HL-60 (cell line): ENCODE measurements at regions not wholly inside any gene's neighbourhood (a gene's known extent, or its start where the extent isn't known, plus 50 kb on each side); places are given as distances from the start of the nearest gene placed in this dataset.

ENCODE experiments used
- DNase-seq, 2 experiments: peaks; one replicate each; pipeline ENCODE4 v3.0.0-alpha.2; 2010 to 2020; ENCODE audit warnings: low read depth in 1 of 2, low spot score in 1 of 2
- H3K27ac ChIP-seq: fragments of 250-450 bp; sonication (Bioruptor Pico); replicated peaks from 2 replicates; pipeline ENCODE4 v1.5.1; 2020; ENCODE audit warnings: mild to moderate bottlenecking, moderate library complexity
- H3K27me3 ChIP-seq: fragments of 250-450 bp; sonication (Bioruptor Pico); 2 replicates; pipeline ENCODE4 v1.5.1; 2021; ENCODE audit warnings: mild to moderate bottlenecking, moderate library complexity; ENCODE audit not compliant: insufficient read depth, poor library complexity, severe bottlenecking
- H3K4me3 ChIP-seq: replicated peaks from 2 replicates; pipeline ENCODE4 v1.5.1; 2011; ENCODE audit warnings: mild to moderate bottlenecking, control low read depth, low read length; ENCODE audit not compliant: insufficient read depth
- CTCF ChIP-seq: IDR thresholded peaks from one replicate; pipeline ENCODE4 v1.5.1; 2011; ENCODE audit warnings: low read length, control low read depth, inconsistent platforms; ENCODE audit not compliant: insufficient read depth
- GABPA ChIP-seq: IDR thresholded peaks from 2 replicates; pipeline ENCODE4 v1.6.1; 2012; ENCODE audit warnings: low read depth
- POLR2AphosphoS5 ChIP-seq: IDR thresholded peaks from 2 replicates; pipeline ENCODE4 v1.6.1; 2012; ENCODE audit warnings: low read depth
- SPI1 ChIP-seq: IDR thresholded peaks from 2 replicates; pipeline ENCODE4 v1.6.1; 2012; ENCODE audit warnings: low read depth, mild to moderate bottlenecking, borderline replicate concordance
- TF ChIP-seq, protein P1 (sequence below): IDR thresholded peaks from 2 replicates; pipeline ENCODE4 v1.6.1; 2012; ENCODE audit warnings: low read depth; ENCODE audit not compliant: insufficient replicate concordance

GRCh38 chr17:74113952-74114351 is 89.5 kb upstream of the RPL38 start:
- TF ChIP-seq POLR2AphosphoS5 (no peak), GABPA (no peak), SPI1 (no peak), CTCF (no peak)
- TF ChIP-seq, protein P1, sequence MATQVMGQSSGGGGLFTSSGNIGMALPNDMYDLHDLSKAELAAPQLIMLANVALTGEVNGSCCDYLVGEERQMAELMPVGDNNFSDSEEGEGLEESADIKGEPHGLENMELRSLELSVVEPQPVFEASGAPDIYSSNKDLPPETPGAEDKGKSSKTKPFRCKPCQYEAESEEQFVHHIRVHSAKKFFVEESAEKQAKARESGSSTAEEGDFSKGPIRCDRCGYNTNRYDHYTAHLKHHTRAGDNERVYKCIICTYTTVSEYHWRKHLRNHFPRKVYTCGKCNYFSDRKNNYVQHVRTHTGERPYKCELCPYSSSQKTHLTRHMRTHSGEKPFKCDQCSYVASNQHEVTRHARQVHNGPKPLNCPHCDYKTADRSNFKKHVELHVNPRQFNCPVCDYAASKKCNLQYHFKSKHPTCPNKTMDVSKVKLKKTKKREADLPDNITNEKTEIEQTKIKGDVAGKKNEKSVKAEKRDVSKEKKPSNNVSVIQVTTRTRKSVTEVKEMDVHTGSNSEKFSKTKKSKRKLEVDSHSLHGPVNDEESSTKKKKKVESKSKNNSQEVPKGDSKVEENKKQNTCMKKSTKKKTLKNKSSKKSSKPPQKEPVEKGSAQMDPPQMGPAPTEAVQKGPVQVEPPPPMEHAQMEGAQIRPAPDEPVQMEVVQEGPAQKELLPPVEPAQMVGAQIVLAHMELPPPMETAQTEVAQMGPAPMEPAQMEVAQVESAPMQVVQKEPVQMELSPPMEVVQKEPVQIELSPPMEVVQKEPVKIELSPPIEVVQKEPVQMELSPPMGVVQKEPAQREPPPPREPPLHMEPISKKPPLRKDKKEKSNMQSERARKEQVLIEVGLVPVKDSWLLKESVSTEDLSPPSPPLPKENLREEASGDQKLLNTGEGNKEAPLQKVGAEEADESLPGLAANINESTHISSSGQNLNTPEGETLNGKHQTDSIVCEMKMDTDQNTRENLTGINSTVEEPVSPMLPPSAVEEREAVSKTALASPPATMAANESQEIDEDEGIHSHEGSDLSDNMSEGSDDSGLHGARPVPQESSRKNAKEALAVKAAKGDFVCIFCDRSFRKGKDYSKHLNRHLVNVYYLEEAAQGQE, result no peak
- Histone ChIP-seq H3K27me3 (no peaks in the 10 kb centered on the region), H3K4me3 (no peak overlapping the region), H3K27ac (no peak overlapping the region)
- DNase-seq, result no peak

DNA sequence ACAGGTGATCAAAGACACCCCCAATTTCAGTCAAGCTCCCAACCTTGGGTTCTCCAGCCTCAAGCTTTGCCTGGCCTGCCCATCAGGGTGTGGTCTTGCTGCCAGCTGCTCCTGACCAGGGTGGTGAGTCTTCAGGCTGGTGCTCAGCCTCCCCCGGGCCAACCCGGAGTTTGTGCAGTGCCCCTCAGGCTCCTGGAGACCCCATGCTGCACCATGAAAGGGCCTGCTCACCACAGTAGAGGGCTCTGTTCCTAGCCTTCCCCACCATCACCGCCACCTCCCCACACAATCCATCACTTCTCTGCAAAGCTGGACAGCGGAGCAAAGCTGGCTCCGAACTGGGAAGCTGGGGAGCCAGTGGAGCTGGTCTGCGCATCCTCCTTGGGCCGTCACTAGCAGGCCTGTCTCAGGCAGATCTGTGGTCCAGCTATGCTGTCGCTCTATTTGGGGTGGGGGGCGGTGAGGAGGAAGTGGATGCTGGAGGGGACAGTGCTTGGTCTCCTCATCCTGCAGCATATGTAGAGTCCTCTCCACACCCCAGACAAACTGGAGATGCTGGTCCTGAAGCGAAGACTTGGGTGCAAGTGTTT is 88.5 kb upstream of the RPL38 start:
- Histone ChIP-seq H3K27ac (no peak overlapping the region), H3K27me3 (no peaks in the 10 kb centered on the region), H3K4me3 (no peak overlapping the region)
- no peak for TF ChIP-seq SPI1
- no peak for TF ChIP-seq GABPA
- TF ChIP-seq, protein P1, result no peak
- no peak for TF ChIP-seq POLR2AphosphoS5
- no peak for TF ChIP-seq CTCF
- DNase-seq, result no peak

- H3K27ac ChIP-seq, result no peak overlapping the region
- DNase-seq, result no peak
- TF ChIP-seq CTCF (no peak), GABPA (no peak), POLR2AphosphoS5 (no peak), SPI1 (no peak)
- TF ChIP-seq, protein P1, result no peak
- no peaks in the 10 kb centered on the region for H3K27me3 ChIP-seq
- no peak overlapping the region for H3K4me3 ChIP-seq
Observed at GRCh38 chr17:74115586-74115985, 87.9 kb upstream of the RPL38 start.
